Mucosa of rectum (tissue), 2 donors: ENCODE measurements at regions not wholly inside any gene's neighbourhood (a gene's known extent, or its start where the extent isn't known, plus 50 kb on each side); places are given as distances from the start of the nearest gene placed in this dataset.

Experiments used
- H3K27ac ChIP-seq, 2 donors: one replicate each; pipeline ENCODE4 v1.7.0; 2013; ENCODE audit warnings: inconsistent platforms in 2 of 2, low read depth in 2 of 2, low read length in 2 of 2
- H3K27me3 ChIP-seq, 2 donors: one replicate each; pipeline ENCODE4 v1.7.0; 2013; ENCODE audit warnings: low read length in 2 of 2; ENCODE audit not compliant: control insufficient read depth in 2 of 2, insufficient read depth in 2 of 2
- H3K36me3 ChIP-seq, 2 donors: one replicate each; pipeline ENCODE4 v1.7.0; 2013; ENCODE audit warnings: low read length in 2 of 2; ENCODE audit not compliant: control insufficient read depth in 2 of 2, insufficient read depth in 2 of 2
- H3K4me1 ChIP-seq, 2 donors: one replicate each; pipeline ENCODE4 v1.7.0; 2013; ENCODE audit warnings: low read length in 2 of 2, mild to moderate bottlenecking in 1 of 2; ENCODE audit not compliant: control insufficient read depth in 2 of 2, insufficient read depth in 2 of 2
- H3K4me3 ChIP-seq, 2 donors: one replicate each; pipeline ENCODE4 v1.7.0; 2013; ENCODE audit warnings: low read length in 2 of 2
- H3K9ac ChIP-seq, 2 donors: one replicate each; pipeline ENCODE4 v1.7.0; 2013; ENCODE audit warnings: low read length in 2 of 2, low read depth in 1 of 2, mild to moderate bottlenecking in 1 of 2
- H3K9me3 ChIP-seq, 2 donors: one replicate each; pipeline ENCODE4 v1.7.0; 2013; ENCODE audit warnings: low read length in 2 of 2; ENCODE audit not compliant: control insufficient read depth in 2 of 2
- donor health status: healthy.
- donor health status: Normal muscosa, but diverticular disease.

GRCh38 chr2:14816069-14817060 is 183.8 kb downstream of the LRATD1 start:
- Histone ChIP-seq H3K4me1 (no peaks in the 10 kb centered on the region), H3K36me3 (no peaks in the 10 kb centered on the region), H3K9ac (no peak overlapping the region)

GRCh38 chr2:14817848-14818247 is 185.3 kb downstream of the LRATD1 start:
- no peak overlapping the region for H3K27ac ChIP-seq
- H3K4me3 ChIP-seq = no peak overlapping the region
- no peaks in the 10 kb centered on the region for H3K27me3 ChIP-seq
- no peaks in the 10 kb centered on the region for H3K4me1 ChIP-seq
- H3K9ac ChIP-seq = no peak overlapping the region
- H3K9me3 ChIP-seq = no peaks in the 10 kb centered on the region
- no peaks in the 10 kb centered on the region for H3K36me3 ChIP-seq

More at GRCh38 chr2:14816069-14817060, 183.8 kb downstream of the LRATD1 start:
- no peak overlapping the region for H3K27ac ChIP-seq
- H3K27me3 ChIP-seq = no peaks in the 10 kb centered on the region
- H3K4me3 ChIP-seq = no peak overlapping the region
- no peaks in the 10 kb centered on the region for H3K9me3 ChIP-seq

DNA sequence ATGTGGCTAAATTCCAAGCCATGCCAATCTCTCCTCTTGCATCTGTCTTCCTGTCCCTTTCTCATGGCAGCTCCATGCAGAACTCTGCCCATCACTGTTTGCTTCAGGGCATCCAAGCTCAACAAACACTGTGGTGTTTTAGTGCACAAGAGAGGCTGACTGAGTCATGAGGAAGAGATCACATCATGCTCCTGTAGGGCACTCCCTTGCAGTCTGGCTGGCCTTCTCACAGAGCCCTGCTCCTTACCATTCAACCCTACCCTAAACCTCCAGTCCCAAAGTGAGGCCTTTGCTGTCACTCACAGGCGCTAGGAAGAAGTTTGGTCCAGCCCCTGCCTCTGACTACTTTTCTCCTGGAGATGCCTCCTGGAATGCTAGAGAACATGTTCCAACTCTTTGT is 194.0 kb downstream of the LRATD1 start:
- Histone ChIP-seq H3K4me3 (no peak overlapping the region), H3K27me3 (no peaks in the 10 kb centered on the region), H3K27ac (no peak overlapping the region), H3K9ac (no peak overlapping the region), H3K36me3 (no peaks in the 10 kb centered on the region), H3K9me3 (no peaks in the 10 kb centered on the region), H3K4me1 (no peaks in the 10 kb centered on the region)

DNA sequence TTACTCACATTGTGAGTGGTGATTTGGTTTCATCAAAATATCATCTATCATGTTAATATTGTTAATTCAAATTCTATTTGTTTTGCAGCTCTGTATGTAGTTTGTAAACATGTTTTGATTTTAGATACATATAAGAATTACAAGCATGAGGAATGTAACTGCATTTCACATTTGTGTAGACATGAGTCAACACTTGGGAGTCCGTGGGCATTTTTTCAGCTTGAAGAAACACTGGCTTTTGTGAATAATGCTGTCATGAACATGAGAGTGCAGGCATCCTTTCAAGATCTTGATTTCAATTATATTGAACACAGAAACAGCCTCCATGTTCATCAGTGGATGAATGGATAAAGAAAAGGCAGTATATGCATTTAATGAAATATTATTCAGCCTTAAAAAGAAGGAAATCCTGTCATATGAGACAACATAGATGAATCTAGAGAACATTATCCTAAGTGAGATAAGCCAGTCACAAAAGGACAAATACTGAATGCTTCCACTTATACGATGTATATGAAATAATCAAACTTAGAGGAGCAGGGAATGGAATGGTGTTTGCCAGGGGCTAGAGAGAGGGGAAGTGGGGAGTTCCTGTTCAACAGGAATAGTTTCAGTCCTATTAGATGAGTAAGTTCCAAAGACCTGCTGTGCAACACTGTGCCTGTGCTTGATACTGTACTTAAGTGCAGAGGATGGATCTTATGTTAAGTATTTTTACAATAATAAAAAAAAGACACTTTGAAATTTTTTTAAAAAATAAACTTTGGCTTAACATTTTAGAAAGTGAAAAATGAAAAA is 194.9 kb downstream of the LRATD1 start:
- Histone ChIP-seq H3K4me3 (no peak overlapping the region), H3K27me3 (no peaks in the 10 kb centered on the region), H3K9me3 (no peaks in the 10 kb centered on the region), H3K9ac (no peak overlapping the region), H3K27ac (no peak overlapping the region), H3K4me1 (no peaks in the 10 kb centered on the region), H3K36me3 (no peaks in the 10 kb centered on the region)

DNA sequence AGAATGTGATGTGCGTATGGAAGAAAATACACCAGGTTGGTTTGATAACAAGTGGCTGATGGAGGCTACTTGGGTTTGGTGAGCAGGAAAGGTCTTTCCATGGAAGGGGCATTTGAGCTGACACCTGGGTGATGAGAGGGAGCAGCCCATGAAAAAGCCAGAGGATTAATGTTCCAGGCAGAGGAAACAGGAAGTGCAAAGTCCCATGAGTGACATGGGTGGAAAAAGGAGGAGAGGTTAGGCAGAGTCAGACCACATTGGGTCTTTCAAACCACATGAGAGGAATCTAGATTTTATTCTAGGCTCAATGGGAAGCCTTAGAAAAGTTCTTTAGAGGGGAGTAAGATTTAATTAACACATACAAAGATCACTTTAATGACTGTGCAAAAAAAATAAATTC is 195.7 kb downstream of the LRATD1 start:
- H3K9ac ChIP-seq = no peak overlapping the region
- no peaks in the 10 kb centered on the region for H3K4me1 ChIP-seq
- H3K27ac ChIP-seq = no peak overlapping the region
- no peaks in the 10 kb centered on the region for H3K36me3 ChIP-seq
- no peaks in the 10 kb centered on the region for H3K27me3 ChIP-seq
- H3K9me3 ChIP-seq = no peaks in the 10 kb centered on the region
- H3K4me3 ChIP-seq = no peak overlapping the region

GRCh38 chr2:14828968-14829367 is 196.5 kb downstream of the LRATD1 start:
- Histone ChIP-seq H3K9me3 (no peaks in the 10 kb centered on the region), H3K4me3 (no peak overlapping the region), H3K27ac (no peak overlapping the region), H3K4me1 (no peaks in the 10 kb centered on the region), H3K9ac (no peak overlapping the region), H3K36me3 (no peaks in the 10 kb centered on the region), H3K27me3 (no peaks in the 10 kb centered on the region)

- H3K36me3 ChIP-seq = no peaks in the 10 kb centered on the region
- H3K4me1 ChIP-seq = no peaks in the 10 kb centered on the region
- no peaks in the 10 kb centered on the region for H3K27me3 ChIP-seq
- H3K9ac ChIP-seq = no peak overlapping the region
- H3K9me3 ChIP-seq = no peaks in the 10 kb centered on the region
- no peak overlapping the region for H3K4me3 ChIP-seq
- H3K27ac ChIP-seq = no peak overlapping the region
Observed at GRCh38 chr2:14831458-14831857, 198.9 kb downstream of the LRATD1 start.

DNA sequence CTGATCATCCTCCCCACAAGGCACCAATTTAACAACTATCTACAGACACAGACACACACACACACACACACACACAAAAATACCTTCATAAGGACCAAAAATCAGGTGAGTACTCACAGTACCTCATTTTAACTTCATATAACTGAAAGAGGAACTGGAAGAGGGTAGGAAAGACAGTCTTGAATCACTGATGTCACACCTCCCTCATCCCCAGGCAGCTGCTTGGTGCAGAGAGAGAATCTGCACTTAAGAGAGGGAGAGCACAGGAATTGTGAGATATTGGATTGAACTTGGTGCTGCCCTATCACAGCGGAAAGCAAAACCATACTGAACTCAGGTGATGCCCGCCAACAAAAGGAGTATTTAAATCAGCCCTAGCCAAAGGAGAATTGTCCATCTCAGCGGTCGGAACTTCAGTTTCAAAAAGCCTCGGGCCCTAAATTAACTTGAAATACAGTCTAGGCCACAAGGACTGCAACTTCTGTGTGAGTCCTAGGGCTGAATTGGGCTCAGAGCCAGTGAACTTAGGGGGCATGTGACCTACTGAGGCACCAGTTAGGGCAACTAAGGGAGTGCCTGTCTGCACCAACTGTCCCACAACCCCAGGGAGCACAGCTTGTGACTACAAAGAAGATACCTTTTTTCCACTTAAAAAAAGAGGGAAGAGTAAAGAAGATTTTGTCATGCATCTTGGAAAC is 211.1 kb downstream of the LRATD1 start:
- Histone ChIP-seq H3K4me1 (no peaks in the 10 kb centered on the region), H3K27ac (no peak overlapping the region), H3K27me3 (no peaks in the 10 kb centered on the region), H3K36me3 (no peaks in the 10 kb centered on the region), H3K9me3 (no peaks in the 10 kb centered on the region), H3K4me3 (no peak overlapping the region), H3K9ac (no peak overlapping the region)

DNA sequence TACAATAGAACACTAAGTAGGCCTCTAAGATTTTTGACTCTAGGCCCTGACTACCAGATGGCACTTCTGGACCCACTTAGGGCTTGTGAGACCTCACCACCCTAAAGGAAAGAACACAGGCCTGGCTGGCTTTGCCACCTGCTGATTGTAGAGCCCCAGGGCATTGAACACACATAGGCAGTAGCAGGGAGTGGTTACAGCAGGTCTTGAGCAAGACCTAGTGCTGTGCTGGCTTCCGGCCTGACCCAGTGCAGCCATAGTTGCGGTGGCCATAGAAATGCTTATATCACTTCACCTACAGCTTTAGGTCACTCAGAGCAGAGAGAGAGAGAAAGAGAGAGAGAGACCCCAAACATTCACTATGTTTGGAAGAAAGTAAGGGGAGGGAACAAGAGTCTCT is 223.2 kb downstream of the LRATD1 start:
- no peaks in the 10 kb centered on the region for H3K36me3 ChIP-seq
- no peaks in the 10 kb centered on the region for H3K27me3 ChIP-seq
- no peak overlapping the region for H3K27ac ChIP-seq
- no peaks in the 10 kb centered on the region for H3K9me3 ChIP-seq
- no peaks in the 10 kb centered on the region for H3K4me1 ChIP-seq
- H3K4me3 ChIP-seq = no peak overlapping the region
- no peak overlapping the region for H3K9ac ChIP-seq

GRCh38 chr2:14861181-14861580 is 228.7 kb downstream of the LRATD1 start:
- Histone ChIP-seq H3K36me3 (no peaks in the 10 kb centered on the region), H3K27ac (no peak overlapping the region), H3K27me3 (no peaks in the 10 kb centered on the region), H3K9ac (no peak overlapping the region), H3K4me1 (no peaks in the 10 kb centered on the region), H3K9me3 (no peaks in the 10 kb centered on the region), H3K4me3 (no peak overlapping the region)
